ENCODE measurements at regions not wholly inside any gene's neighbourhood (a gene's known extent, or its start where the extent isn't known, plus 50 kb on each side); places are given as distances from the start of the nearest gene placed in this dataset.

- no peak for TF ChIP-seq CTCF (conservative IDR thresholded peaks at IDR 0.05; ENCODE audit: low read depth)
- H3K27ac ChIP-seq, result no peak overlapping the region
- ChIA-PET CTCF (no interaction called here), POLR2A (ENCODE audit: low non-redundant PET) (no interaction called here)
- DNase-seq (ENCODE audit: low spot score), result no peak
Measured at GRCh38 chr10:64014281-64014680, 493.1 kb downstream of the REEP3 start.

DNA sequence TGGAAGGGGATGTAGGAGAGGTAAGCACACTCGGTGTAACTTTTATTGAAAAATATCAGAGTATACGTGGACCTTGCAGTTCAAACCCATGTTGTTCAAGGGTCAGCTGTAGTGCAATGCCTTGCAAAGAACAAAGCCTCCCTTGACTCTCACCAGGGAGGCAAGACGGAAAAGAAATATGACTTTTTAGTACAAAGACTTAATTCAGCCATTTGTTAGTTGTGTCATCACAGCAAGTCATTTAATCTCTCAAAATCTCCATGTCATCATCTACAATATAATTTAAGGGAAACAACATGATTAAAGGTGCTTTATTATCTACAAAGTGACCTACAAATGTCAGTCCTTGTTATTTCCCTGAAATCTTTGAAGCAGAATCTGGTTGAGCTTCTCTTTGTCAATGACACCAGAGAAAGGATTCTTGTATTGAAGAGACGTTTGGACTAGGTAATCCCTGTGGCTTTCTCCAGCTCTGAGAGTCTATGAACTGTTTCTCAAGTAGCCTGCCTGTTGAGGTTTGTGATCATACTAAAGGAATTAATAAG is 502.8 kb downstream of the REEP3 start:
- DNase-seq (ENCODE audit: low spot score), result no peak
- ChIA-PET CTCF (no interaction called here), POLR2A (ENCODE audit: low non-redundant PET) (no interaction called here)
- TF ChIP-seq CTCF (conservative IDR thresholded peaks at IDR 0.05; ENCODE audit: low read depth), result no peak
- H3K27ac ChIP-seq, result no peak overlapping the region

DNA sequence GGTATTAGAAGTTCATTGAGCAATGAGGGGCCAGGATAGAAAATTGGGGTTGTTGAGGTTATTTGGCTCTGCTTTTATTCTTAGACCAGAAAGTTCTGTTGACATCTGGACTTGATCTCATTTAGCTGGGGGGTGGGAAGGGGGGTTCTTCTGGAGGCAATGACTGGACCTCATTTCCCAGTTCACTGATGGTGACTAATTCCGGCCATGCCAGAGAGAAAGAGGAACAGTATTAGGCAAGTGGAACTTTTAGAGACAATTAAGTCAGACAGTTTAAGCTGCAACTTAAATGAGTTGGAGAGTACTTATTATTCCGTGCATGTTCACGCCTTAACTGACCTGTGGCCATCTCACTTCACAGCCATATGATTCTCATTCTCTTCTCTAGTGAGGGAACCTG is 512.5 kb downstream of the REEP3 start:
- ChIA-PET POLR2A (ENCODE audit: low non-redundant PET) (no interaction called here), CTCF (interaction anchor here (1.1 kb wide), 1 partner anchor 8 kb away, joined by 6 read pairs; no protein-coding TSS in a partner anchor)
- DNase-seq (ENCODE audit: low spot score), result no peak
- H3K27ac ChIP-seq, result no peak overlapping the region
- TF ChIP-seq CTCF (conservative IDR thresholded peaks at IDR 0.05; ENCODE audit: low read depth), result no peak

GRCh38 chr10:64036321-64036930 is 515.2 kb downstream of the REEP3 start:
- POLR2A ChIA-PET (ENCODE audit: low non-redundant PET), result no interaction called here
- DNase-seq (ENCODE audit: low spot score), result no peak
- CTCF ChIA-PET, result no interaction called here
- no peak overlapping the region for H3K27ac ChIP-seq
- no peak for TF ChIP-seq CTCF (conservative IDR thresholded peaks at IDR 0.05; ENCODE audit: low read depth)

- DNase-seq (ENCODE audit: low spot score), result no peak
- no peak overlapping the region for H3K27ac ChIP-seq
- no peak for TF ChIP-seq CTCF (conservative IDR thresholded peaks at IDR 0.05; ENCODE audit: low read depth)
- ChIA-PET POLR2A (ENCODE audit: low non-redundant PET) (no interaction called here), CTCF (no interaction called here)
Measured at GRCh38 chr10:64037071-64037661, 516.0 kb downstream of the REEP3 start.

DNA sequence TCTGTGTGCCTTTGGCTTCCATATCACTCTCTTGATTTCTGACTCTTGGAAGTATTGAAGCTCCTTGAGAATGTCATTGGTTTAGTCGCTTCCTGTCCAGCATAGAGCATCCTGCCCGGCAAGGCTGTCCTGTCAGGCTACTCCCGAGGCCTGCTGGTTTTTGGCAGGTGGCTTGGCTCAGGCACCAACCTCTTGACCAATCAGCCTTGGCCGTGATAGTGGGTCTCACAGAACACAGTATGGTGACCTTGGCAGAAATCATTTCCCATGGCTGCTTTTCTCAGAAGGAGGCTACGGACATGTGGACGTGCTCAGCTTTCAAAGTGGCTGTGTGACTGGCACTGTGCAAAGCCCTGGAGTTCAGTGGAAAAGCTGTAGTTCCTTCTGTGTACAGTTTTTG is 516.9 kb downstream of the REEP3 start:
- no peak for TF ChIP-seq CTCF (conservative IDR thresholded peaks at IDR 0.05; ENCODE audit: low read depth)
- CTCF ChIA-PET, result interaction anchor here (0.6 kb wide), 1 partner anchor 43 kb away, joined by 3 read pairs; no protein-coding TSS in a partner anchor
- no peak for DNase-seq (ENCODE audit: low spot score)
- POLR2A ChIA-PET (ENCODE audit: low non-redundant PET), result no interaction called here
- H3K27ac ChIP-seq, result no peak overlapping the region

All from RWPE1 (cell line).